Karpas-422 (cell line): ENCODE measurements at regions not wholly inside any gene's neighbourhood (a gene's known extent, or its start where the extent isn't known, plus 50 kb on each side); places are given as distances from the start of the nearest gene placed in this dataset.

ENCODE experiments used
- DNase-seq: peaks from one replicate; pipeline ENCODE4 v3.0.0-alpha.2; 2015
- H2AFZ ChIP-seq: fragments of 200-600 bp; sonication (generic); 2 replicates; pipeline ENCODE4 v1.6.1; 2014; ENCODE audit warnings: antibody characterized with exemption, low read length, mixed read lengths
- H3K27ac ChIP-seq: fragments of 200-600 bp; sonication (generic); 2 replicates; pipeline ENCODE4 v1.5.1; 2014; ENCODE audit warnings: mild to moderate bottlenecking, low read length, moderate library complexity
- H3K27me3 ChIP-seq: fragments of 200-600 bp; sonication (generic); 2 replicates; pipeline ENCODE4 v1.6.1; 2014; ENCODE audit warnings: low read length, mixed read lengths
- H3K36me3 ChIP-seq: fragments of 200-600 bp; sonication (generic); 2 replicates; pipeline ENCODE4 v1.6.1; 2014; ENCODE audit warnings: low read length, mixed read lengths; ENCODE audit not compliant: insufficient read depth
- H3K4me1 ChIP-seq: fragments of 200-600 bp; sonication (generic); 2 replicates; pipeline ENCODE4 v1.6.1; 2014; ENCODE audit warnings: mild to moderate bottlenecking, low read length, mixed read lengths
- H3K4me2 ChIP-seq: fragments of 200-600 bp; sonication (generic); 2 replicates; pipeline ENCODE4 v1.6.1; 2014; ENCODE audit warnings: low read length, low read depth, mild to moderate bottlenecking; ENCODE audit not compliant: poor library complexity, severe bottlenecking
- H3K4me3 ChIP-seq: fragments of 200-600 bp; sonication (generic); 2 replicates; pipeline ENCODE4 v1.5.1; 2014; ENCODE audit warnings: mild to moderate bottlenecking, antibody characterized with exemption, low read length, mixed read lengths
- H3K79me2 ChIP-seq: fragments of 200-600 bp; sonication (generic); 2 replicates; pipeline ENCODE4 v1.6.1; 2014; ENCODE audit warnings: mild to moderate bottlenecking, low read length, mixed read lengths
- H3K9ac ChIP-seq: fragments of 200-600 bp; sonication (generic); 2 replicates; pipeline ENCODE4 v1.6.0; 2014; ENCODE audit warnings: low read length
- H3K9me2 ChIP-seq: fragments of 200-600 bp; sonication (generic), shearing (Covaris generic); replicated peaks from 2 replicates; pipeline ENCODE4 v1.6.0; 2014; ENCODE audit warnings: mild to moderate bottlenecking, low read length, moderate library complexity; ENCODE audit not compliant: insufficient read depth
- H3K9me3 ChIP-seq: fragments of 300-700, 200-600 bp; sonication (generic); 2 replicates; pipeline ENCODE4 v1.6.1; 2014; ENCODE audit warnings: low read length, mixed read lengths
- H4K20me1 ChIP-seq: fragments of 200-600 bp; sonication (generic); 2 replicates; pipeline ENCODE4 v1.6.1; 2014; ENCODE audit warnings: mild to moderate bottlenecking, antibody characterized with exemption, low read length, low read depth; ENCODE audit not compliant: insufficient read depth

DNA sequence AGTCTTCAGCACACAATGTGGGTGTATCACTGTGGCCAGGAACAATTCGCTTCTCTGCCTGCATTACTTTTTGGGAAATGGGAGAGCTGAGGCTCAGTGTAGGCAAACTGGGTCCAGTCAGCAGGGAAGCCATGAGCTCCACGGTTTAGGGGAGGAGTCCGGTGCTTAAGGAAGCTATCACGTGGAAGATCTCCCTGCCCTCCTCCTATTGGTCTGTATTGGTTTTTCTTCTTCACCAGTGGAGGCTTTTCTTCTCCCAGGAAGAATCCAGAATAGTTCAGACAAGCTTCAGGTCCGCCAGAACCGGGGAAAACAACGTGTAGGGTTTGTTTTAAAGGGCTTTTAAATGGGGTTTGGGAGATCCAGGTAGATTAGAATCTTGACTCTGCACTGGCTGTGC is 156.2 kb upstream of the CAMK1G start:
- Histone ChIP-seq H3K4me2 (no peak overlapping the region), H3K79me2 (no peaks in the 10 kb centered on the region), H3K9ac (no peak overlapping the region), H3K9me2 (no peaks in the 10 kb centered on the region), H3K9me3 (no peaks in the 10 kb centered on the region), H2AFZ (no peak overlapping the region), H3K27ac (no peak overlapping the region), H3K36me3 (no peaks in the 10 kb centered on the region), H3K4me3 (no peak overlapping the region), H4K20me1 (no peaks in the 10 kb centered on the region), H3K4me1 (no peaks in the 10 kb centered on the region), H3K27me3 (no peaks in the 10 kb centered on the region)
- DNase-seq: no peak

DNA sequence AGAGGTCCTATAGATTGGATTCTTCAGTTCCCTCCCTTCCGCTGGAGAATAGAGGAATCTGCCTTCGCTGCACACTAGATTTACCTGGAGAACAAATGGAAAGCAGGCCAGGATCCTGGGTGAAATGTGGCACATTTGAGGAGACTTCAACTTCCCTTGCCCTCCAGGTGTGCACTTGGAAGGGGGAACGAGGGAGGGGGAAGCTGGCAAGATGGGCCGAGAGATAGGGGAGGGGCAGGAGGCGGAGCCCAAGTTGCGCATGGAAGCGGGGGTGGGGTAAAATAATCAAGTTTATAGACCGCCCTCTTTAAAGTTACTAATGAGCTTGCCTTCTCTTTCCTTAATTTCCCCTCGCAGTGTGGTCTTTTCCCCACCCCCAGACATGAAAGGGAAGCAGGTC is 155.7 kb upstream of the CAMK1G start:
- Histone ChIP-seq H3K27ac (no peak overlapping the region), H3K9me2 (no peaks in the 10 kb centered on the region), H3K27me3 (no peaks in the 10 kb centered on the region), H2AFZ (no peak overlapping the region), H3K4me2 (no peak overlapping the region), H3K4me1 (no peaks in the 10 kb centered on the region), H3K79me2 (no peaks in the 10 kb centered on the region), H3K4me3 (no peak overlapping the region), H3K9ac (no peak overlapping the region), H4K20me1 (no peaks in the 10 kb centered on the region), H3K9me3 (no peaks in the 10 kb centered on the region), H3K36me3 (no peaks in the 10 kb centered on the region)
- DNase-seq: no peak

DNA sequence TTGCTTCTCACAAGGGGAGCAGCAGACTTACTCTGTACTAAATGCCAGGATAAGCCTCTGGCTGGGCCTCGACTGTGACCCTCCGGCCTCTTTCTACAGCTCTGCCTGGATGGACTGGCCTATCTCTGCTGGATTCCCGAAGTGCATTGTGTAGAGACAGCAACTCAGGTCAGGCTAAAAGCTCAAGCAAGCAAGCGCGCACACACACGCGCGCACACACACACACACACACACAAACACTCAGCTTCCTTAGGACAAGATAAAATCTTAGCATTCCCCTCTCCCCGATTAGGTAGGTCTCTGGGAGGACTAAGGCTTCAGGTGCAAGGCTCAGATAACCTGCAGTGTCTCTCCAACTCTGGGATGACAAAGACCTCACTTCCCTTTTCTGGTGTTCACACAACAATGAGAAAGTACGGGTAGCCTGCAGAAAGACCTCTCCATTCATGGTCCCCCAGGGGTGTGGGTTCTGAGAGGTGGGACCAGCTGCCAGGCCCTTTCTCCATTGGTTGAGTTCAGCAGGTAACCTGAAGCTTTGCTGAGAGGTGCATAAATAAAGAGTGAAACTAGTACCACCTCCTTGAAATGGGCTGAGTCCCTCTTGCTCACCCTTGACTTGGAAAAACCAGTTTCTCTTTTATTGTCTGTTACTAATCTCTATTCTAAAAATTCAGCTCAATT is 155.1 kb upstream of the CAMK1G start:
- no peak overlapping the region for H3K9ac ChIP-seq
- no peak for DNase-seq
- H4K20me1 ChIP-seq: no peaks in the 10 kb centered on the region
- H3K4me1 ChIP-seq: no peaks in the 10 kb centered on the region
- H3K9me2 ChIP-seq: no peaks in the 10 kb centered on the region
- no peak overlapping the region for H3K27ac ChIP-seq
- H3K4me3 ChIP-seq: no peak overlapping the region
- no peak overlapping the region for H2AFZ ChIP-seq
- H3K4me2 ChIP-seq: no peak overlapping the region
- H3K27me3 ChIP-seq: no peaks in the 10 kb centered on the region
- H3K79me2 ChIP-seq: no peaks in the 10 kb centered on the region
- H3K9me3 ChIP-seq: no peaks in the 10 kb centered on the region
- H3K36me3 ChIP-seq: no peaks in the 10 kb centered on the region

DNA sequence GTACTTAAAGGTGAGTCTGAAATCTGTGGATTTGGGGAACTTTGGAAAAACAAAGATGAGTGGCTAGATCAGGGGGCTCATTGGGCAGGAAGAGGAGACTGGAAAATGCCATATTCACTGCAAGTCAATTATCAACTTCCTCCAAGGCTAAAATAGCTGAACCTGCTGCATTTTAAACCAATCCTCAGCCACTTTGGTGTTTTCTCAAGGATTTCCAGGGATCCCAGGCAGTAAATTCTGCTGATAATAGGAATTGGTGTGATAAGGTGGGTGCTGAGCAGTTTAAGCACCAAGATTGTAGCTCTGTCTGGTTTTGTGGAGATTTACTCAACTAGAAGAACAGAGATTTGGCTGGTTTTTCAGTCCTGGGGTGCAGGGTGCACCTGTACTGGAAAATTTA is 153.9 kb upstream of the CAMK1G start:
- Histone ChIP-seq H2AFZ (no peak overlapping the region), H3K9me2 (no peaks in the 10 kb centered on the region), H3K27ac (no peak overlapping the region), H3K4me3 (no peak overlapping the region), H3K27me3 (no peaks in the 10 kb centered on the region), H4K20me1 (no peaks in the 10 kb centered on the region), H3K36me3 (no peaks in the 10 kb centered on the region), H3K9me3 (no peaks in the 10 kb centered on the region), H3K4me2 (no peak overlapping the region), H3K9ac (no peak overlapping the region), H3K4me1 (no peaks in the 10 kb centered on the region), H3K79me2 (no peaks in the 10 kb centered on the region)
- DNase-seq: no peak

DNA sequence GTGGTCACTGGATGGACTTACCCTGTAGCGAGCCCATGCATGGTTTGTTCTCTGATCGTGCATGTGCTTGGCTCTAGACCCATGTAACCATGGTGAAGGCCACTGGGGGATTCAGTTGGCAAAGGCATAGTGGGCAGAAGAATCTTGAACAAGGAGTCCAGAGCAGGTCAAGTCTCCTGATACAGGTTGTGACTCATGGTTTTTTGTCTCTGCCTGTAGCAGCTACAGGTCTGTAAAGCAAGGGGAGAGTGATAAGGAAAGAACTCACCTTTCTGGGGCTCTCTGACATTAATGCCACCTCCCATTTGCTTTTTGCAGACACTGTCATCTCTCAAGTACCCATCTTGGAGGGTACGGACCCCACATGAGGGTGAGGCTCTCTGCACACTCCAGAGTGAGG is 153.4 kb upstream of the CAMK1G start:
- no peak overlapping the region for H3K27ac ChIP-seq
- no peak for DNase-seq
- H3K9me2 ChIP-seq: no peaks in the 10 kb centered on the region
- H2AFZ ChIP-seq: no peak overlapping the region
- no peaks in the 10 kb centered on the region for H4K20me1 ChIP-seq
- H3K9me3 ChIP-seq: no peaks in the 10 kb centered on the region
- no peak overlapping the region for H3K4me2 ChIP-seq
- no peaks in the 10 kb centered on the region for H3K4me1 ChIP-seq
- H3K79me2 ChIP-seq: no peaks in the 10 kb centered on the region
- H3K9ac ChIP-seq: no peak overlapping the region
- H3K27me3 ChIP-seq: no peaks in the 10 kb centered on the region
- H3K36me3 ChIP-seq: no peaks in the 10 kb centered on the region
- H3K4me3 ChIP-seq: no peak overlapping the region

DNA sequence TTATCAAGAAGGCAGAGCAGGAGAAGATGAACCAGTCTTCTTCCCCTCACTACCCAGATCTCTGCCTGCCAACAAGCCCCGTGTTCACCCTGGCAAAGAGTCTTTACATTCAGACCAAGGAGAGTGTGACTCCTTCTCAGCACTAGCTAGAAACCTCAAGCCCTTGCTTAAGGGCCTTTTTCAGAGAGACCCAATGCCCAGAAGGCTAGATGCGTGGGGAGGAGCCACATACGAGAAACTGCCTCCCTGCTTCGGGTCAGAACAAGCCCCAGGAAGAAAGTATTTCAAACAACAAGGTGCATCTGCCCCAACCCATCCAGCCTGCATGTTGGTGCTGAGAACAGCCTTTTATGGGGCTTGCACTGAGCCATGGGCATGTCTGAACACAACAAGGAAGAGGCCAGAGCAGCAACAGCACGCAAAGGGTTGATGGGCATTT is 152.7 kb upstream of the CAMK1G start:
- Histone ChIP-seq H4K20me1 (no peaks in the 10 kb centered on the region), H3K27me3 (no peaks in the 10 kb centered on the region), H3K36me3 (no peaks in the 10 kb centered on the region), H3K9me2 (no peaks in the 10 kb centered on the region), H3K27ac (no peak overlapping the region), H3K4me1 (no peaks in the 10 kb centered on the region), H3K9ac (no peak overlapping the region), H2AFZ (no peak overlapping the region), H3K4me3 (no peak overlapping the region), H3K9me3 (no peaks in the 10 kb centered on the region), H3K79me2 (no peaks in the 10 kb centered on the region), H3K4me2 (no peak overlapping the region)
- DNase-seq: no peak

DNA sequence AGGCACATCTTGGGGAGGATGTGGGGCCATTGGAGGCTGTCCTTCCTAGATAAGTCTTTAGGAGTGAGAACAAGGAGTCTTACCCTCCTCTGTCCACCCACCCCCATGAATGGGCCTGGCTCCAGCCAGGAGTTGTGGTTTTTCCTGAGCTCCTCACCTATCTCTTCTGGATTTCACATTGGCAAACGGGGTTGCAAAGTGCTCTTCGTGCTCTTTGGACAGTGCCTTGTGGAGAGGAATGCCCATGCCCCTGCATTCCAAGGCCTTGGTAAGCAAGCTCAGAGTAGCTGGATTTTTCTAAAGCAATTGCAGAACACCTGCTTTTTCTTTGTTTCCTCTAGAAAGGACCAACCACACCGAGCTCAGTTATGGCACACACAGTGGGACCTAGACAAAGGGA is 152.1 kb upstream of the CAMK1G start:
- no peaks in the 10 kb centered on the region for H3K36me3 ChIP-seq
- H3K4me3 ChIP-seq: no peak overlapping the region
- no peak overlapping the region for H2AFZ ChIP-seq
- no peak for DNase-seq
- no peaks in the 10 kb centered on the region for H3K9me3 ChIP-seq
- no peak overlapping the region for H3K9ac ChIP-seq
- no peak overlapping the region for H3K27ac ChIP-seq
- no peak overlapping the region for H3K4me2 ChIP-seq
- H3K79me2 ChIP-seq: no peaks in the 10 kb centered on the region
- H3K27me3 ChIP-seq: no peaks in the 10 kb centered on the region
- H4K20me1 ChIP-seq: no peaks in the 10 kb centered on the region
- no peaks in the 10 kb centered on the region for H3K4me1 ChIP-seq
- no peaks in the 10 kb centered on the region for H3K9me2 ChIP-seq

DNA sequence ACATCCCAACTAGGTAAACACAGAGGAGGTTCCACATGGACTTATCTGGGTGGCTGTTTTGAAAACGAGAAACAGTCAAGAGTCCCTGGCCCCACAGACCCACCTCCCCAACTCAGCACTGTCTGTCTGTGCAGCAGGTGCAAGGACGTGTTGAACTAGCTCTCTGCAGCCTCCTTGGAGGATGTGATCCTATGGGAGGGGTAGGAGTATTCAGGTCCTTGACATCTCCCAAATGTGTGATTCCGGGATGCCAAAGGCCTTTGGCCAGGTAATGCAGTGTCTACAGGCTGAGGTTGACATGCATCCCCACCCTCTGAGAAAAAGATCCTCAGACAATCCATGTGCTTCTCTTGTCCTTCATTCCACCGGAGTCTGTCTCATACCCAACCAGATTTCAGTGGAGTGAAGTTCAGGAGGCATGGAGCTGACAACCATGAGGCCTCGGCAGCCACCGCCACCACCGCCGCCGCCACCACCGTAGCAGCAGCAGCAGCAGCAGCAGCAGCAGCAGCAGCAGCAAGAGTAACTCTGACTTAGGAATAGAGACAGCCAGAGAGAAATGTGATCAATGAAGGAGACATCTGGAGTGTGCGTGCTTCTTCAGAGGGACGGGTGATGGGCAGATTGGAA is 151.6 kb upstream of the CAMK1G start:
- no peak for DNase-seq
- no peak overlapping the region for H2AFZ ChIP-seq
- no peak overlapping the region for H3K4me3 ChIP-seq
- H3K27ac ChIP-seq: no peak overlapping the region
- H3K9me3 ChIP-seq: no peaks in the 10 kb centered on the region
- no peaks in the 10 kb centered on the region for H3K4me1 ChIP-seq
- no peaks in the 10 kb centered on the region for H3K79me2 ChIP-seq
- H3K4me2 ChIP-seq: no peak overlapping the region
- no peak overlapping the region for H3K9ac ChIP-seq
- H4K20me1 ChIP-seq: no peaks in the 10 kb centered on the region
- no peaks in the 10 kb centered on the region for H3K27me3 ChIP-seq
- no peaks in the 10 kb centered on the region for H3K9me2 ChIP-seq
- no peaks in the 10 kb centered on the region for H3K36me3 ChIP-seq
